ENCODE measurements at regions not wholly inside any gene's neighbourhood (a gene's known extent, or its start where the extent isn't known, plus 50 kb on each side); places are given as distances from the start of the nearest gene placed in this dataset.

GRCh38 chr2:133673305-133673905, 105.1 kb upstream of the NCKAP5 start:
- TF ChIP-seq, protein P1, sequence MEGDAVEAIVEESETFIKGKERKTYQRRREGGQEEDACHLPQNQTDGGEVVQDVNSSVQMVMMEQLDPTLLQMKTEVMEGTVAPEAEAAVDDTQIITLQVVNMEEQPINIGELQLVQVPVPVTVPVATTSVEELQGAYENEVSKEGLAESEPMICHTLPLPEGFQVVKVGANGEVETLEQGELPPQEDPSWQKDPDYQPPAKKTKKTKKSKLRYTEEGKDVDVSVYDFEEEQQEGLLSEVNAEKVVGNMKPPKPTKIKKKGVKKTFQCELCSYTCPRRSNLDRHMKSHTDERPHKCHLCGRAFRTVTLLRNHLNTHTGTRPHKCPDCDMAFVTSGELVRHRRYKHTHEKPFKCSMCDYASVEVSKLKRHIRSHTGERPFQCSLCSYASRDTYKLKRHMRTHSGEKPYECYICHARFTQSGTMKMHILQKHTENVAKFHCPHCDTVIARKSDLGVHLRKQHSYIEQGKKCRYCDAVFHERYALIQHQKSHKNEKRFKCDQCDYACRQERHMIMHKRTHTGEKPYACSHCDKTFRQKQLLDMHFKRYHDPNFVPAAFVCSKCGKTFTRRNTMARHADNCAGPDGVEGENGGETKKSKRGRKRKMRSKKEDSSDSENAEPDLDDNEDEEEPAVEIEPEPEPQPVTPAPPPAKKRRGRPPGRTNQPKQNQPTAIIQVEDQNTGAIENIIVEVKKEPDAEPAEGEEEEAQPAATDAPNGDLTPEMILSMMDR (IDR thresholded peaks at IDR 0.05; ENCODE audit: low read length) = no peak
- no peak for TF ChIP-seq EZH2 (IDR thresholded peaks at IDR 0.05; ENCODE audit: borderline replicate concordance, low read length)
